H9 (cell line): ENCODE measurements at regions not wholly inside any gene's neighbourhood (a gene's known extent, or its start where the extent isn't known, plus 50 kb on each side); places are given as distances from the start of the nearest gene placed in this dataset.
"Not testable (repeated sequence)": the region's sequence is repeated elsewhere in the genome, so short reads cannot be mapped to it uniquely, and the experiment has no call there.

ENCODE experiments used
- DNase-seq: peaks from one replicate; pipeline ENCODE4 v3.0.0-alpha.2; 2017
- H2AFZ ChIP-seq: one replicate; pipeline ENCODE4 v1.6.1; 2013; ENCODE audit warnings: mild to moderate bottlenecking, low read length, control low read depth, moderate library complexity
- H2AK5ac ChIP-seq: 2 replicates; pipeline ENCODE4 v1.6.1; 2013; ENCODE audit warnings: low read length, control low read depth, mixed read lengths; ENCODE audit not compliant: insufficient read length
- H2BK120ac ChIP-seq: one replicate; pipeline ENCODE4 v1.6.1; 2013; ENCODE audit warnings: low read depth, mild to moderate bottlenecking, low read length, control low read depth, inconsistent platforms; ENCODE audit not compliant: poor library complexity, severe bottlenecking
- H2BK12ac ChIP-seq: 2 replicates; pipeline ENCODE4 v1.6.1; 2013; ENCODE audit warnings: low read length, control low read depth, mixed read lengths, low read depth; ENCODE audit not compliant: insufficient read length
- H2BK15ac ChIP-seq: 2 replicates; pipeline ENCODE4 v1.6.1; 2013; ENCODE audit warnings: low read depth, low read length, control low read depth
- H2BK20ac ChIP-seq: one replicate; pipeline ENCODE4 v1.6.1; 2013; ENCODE audit warnings: low read depth, mild to moderate bottlenecking, low read length, control low read depth, inconsistent platforms; ENCODE audit not compliant: poor library complexity, severe bottlenecking
- H2BK5ac ChIP-seq: 2 replicates; pipeline ENCODE4 v1.6.1; 2013; ENCODE audit warnings: low read length, control low read depth, mixed read lengths; ENCODE audit not compliant: insufficient read length
- H3K14ac ChIP-seq: 2 replicates; pipeline ENCODE4 v1.6.1; 2013; ENCODE audit warnings: low read length, control low read depth; ENCODE audit not compliant: insufficient read depth
- H3K18ac ChIP-seq: 2 replicates; pipeline ENCODE4 v1.6.1; 2013; ENCODE audit warnings: low read depth, mild to moderate bottlenecking, mixed read lengths, low read length, control low read depth; ENCODE audit not compliant: insufficient read length
- H3K23ac ChIP-seq: 2 replicates; pipeline ENCODE4 v1.6.1; 2013; ENCODE audit warnings: low read length, control low read depth, mixed read lengths, low read depth; ENCODE audit not compliant: insufficient read length
- H3K23me2 ChIP-seq: 2 replicates; pipeline ENCODE4 v1.6.1; 2013; ENCODE audit warnings: low read depth, mild to moderate bottlenecking, mixed read lengths, low read length, control low read depth; ENCODE audit not compliant: insufficient read length, poor library complexity, severe bottlenecking
- H3K27ac ChIP-seq: 2 replicates; pipeline ENCODE4 v1.5.1; 2013; ENCODE audit warnings: low read length, control low read depth, mixed read lengths, low read depth; ENCODE audit not compliant: insufficient read length
- H3K27me3 ChIP-seq: 2 replicates; pipeline ENCODE4 v1.6.1; 2013; ENCODE audit warnings: low read length, control low read depth, inconsistent platforms; ENCODE audit not compliant: insufficient read depth
- H3K4ac ChIP-seq: 2 replicates; pipeline ENCODE4 v1.6.1; 2013; ENCODE audit warnings: low read depth, mild to moderate bottlenecking, control low read depth, inconsistent platforms, low read length, moderate library complexity
- H3K4me1 ChIP-seq: 2 replicates; pipeline ENCODE4 v1.6.1; 2013; ENCODE audit warnings: low read length, control low read depth, inconsistent platforms; ENCODE audit not compliant: insufficient read depth
- H3K4me2 ChIP-seq: 2 replicates; pipeline ENCODE4 v1.6.1; 2013; ENCODE audit warnings: low read length, control low read depth, mixed read lengths; ENCODE audit not compliant: insufficient read length, insufficient read depth
- H3K56ac ChIP-seq: 2 replicates; pipeline ENCODE4 v1.6.1; 2013; ENCODE audit warnings: low read depth, mild to moderate bottlenecking, mixed read lengths, low read length, control low read depth; ENCODE audit not compliant: insufficient read length
- H3K79me1 ChIP-seq: 2 replicates; pipeline ENCODE4 v1.6.1; 2013; ENCODE audit warnings: low read depth, mild to moderate bottlenecking, moderate library complexity, low read length, control low read depth, inconsistent platforms; ENCODE audit not compliant: insufficient read depth, poor library complexity, severe bottlenecking
- H3K79me2 ChIP-seq: 2 replicates; pipeline ENCODE4 v1.6.1; 2013; ENCODE audit warnings: low read length, control low read depth, inconsistent platforms; ENCODE audit not compliant: insufficient read depth
- H3K9ac ChIP-seq: 2 replicates; pipeline ENCODE4 v1.6.1; 2013; ENCODE audit warnings: low read length, control low read depth, mixed read lengths; ENCODE audit not compliant: insufficient read length; ENCODE audit errors: extremely low read depth
- H3K9me3 ChIP-seq: one replicate; pipeline ENCODE4 v1.6.1; 2013; ENCODE audit warnings: low read depth, low read length, inconsistent platforms; ENCODE audit not compliant: control insufficient read depth
- H3T11ph ChIP-seq: one replicate; pipeline ENCODE4 v1.6.1; 2013; ENCODE audit warnings: mild to moderate bottlenecking, low read length, control low read depth, inconsistent platforms
- H4K20me1 ChIP-seq: one replicate; pipeline ENCODE4 v1.6.1; 2013; ENCODE audit not compliant: control insufficient read depth, insufficient read length, insufficient read depth
- H4K5ac ChIP-seq: 2 replicates; pipeline ENCODE4 v1.6.1; 2013; ENCODE audit warnings: low read depth, mild to moderate bottlenecking, mixed read lengths, low read length, control low read depth; ENCODE audit not compliant: insufficient read length
- H4K8ac ChIP-seq: replicated peaks from 2 replicates; pipeline ENCODE4 v1.6.1; 2013; ENCODE audit warnings: low read length, control low read depth, mixed read lengths, low read depth; ENCODE audit not compliant: insufficient read length
- H4K91ac ChIP-seq: 2 replicates; pipeline ENCODE4 v1.6.1; 2013; ENCODE audit warnings: low read depth, mild to moderate bottlenecking, moderate library complexity, mixed read lengths, low read length, control low read depth; ENCODE audit not compliant: insufficient read length
- H3K27ac Mint-ChIP-seq, 3 experiments: 2 replicates in 2 of 3; 3 replicates in 1 of 3; pipeline ENCODE4 v1.8.0; 2020 to 2021; ENCODE audit warnings: mixed read lengths in 3 of 3, mild to moderate bottlenecking in 1 of 3, moderate library complexity in 1 of 3
- H3K27me3 Mint-ChIP-seq: 2 replicates; pipeline ENCODE4 v1.8.0; 2021; ENCODE audit warnings: low read depth, mild to moderate bottlenecking, moderate library complexity, mixed read lengths
- H3K36me3 Mint-ChIP-seq, 3 experiments: 2 replicates in 2 of 3; 3 replicates in 1 of 3; pipeline ENCODE4 v1.8.0; 2020 to 2021; ENCODE audit warnings: low read depth in 3 of 3, mixed read lengths in 3 of 3; ENCODE audit not compliant: insufficient read depth in 1 of 3
- H3K4me1 Mint-ChIP-seq, 2 experiments: 2 replicates each; pipeline ENCODE4 v1.8.0; 2020; ENCODE audit warnings: mixed read lengths in 2 of 2
- H3K4me3 Mint-ChIP-seq, 2 experiments: 2 replicates in 1 of 2; 3 replicates in 1 of 2; pipeline ENCODE4 v1.8.0; 2020 to 2021; ENCODE audit warnings: mild to moderate bottlenecking in 2 of 2, mixed read lengths in 2 of 2, moderate library complexity in 1 of 2
- H3K9me3 Mint-ChIP-seq, 2 experiments: 2 replicates in 1 of 2; 3 replicates in 1 of 2; pipeline ENCODE4 v1.8.0; 2020; ENCODE audit warnings: mild to moderate bottlenecking in 2 of 2, mixed read lengths in 2 of 2, moderate library complexity in 1 of 2
- WGBS: extraction: QIAGEN DNeasy Blood & Tissue Kit; methylation state at CpG from one replicate; pipeline ENCODE4 v1.1.7; 2013; ENCODE audit warnings: missing lambda C conversion rate, low lambda C conversion rate, mixed read lengths; ENCODE audit not compliant: insufficient read length; ENCODE audit errors: extremely low coverage; 5-methylcytosine and 5-hydroxymethylcytosine counted together

GRCh38 chr21:10415456-10415855 is 105.9 kb upstream of the TPTE start:
- not testable (repeated sequence) for H3T11ph ChIP-seq, H3K4ac ChIP-seq, H3K4me2 ChIP-seq, H3K18ac ChIP-seq, DNase-seq, H3K27ac Mint-ChIP-seq, H3K79me1 ChIP-seq, H3K36me3 Mint-ChIP-seq, H2BK12ac ChIP-seq, H3K4me3 Mint-ChIP-seq, H2AK5ac ChIP-seq, H2BK120ac ChIP-seq, H2AFZ ChIP-seq, H3K79me2 ChIP-seq, H3K9ac ChIP-seq, H4K5ac ChIP-seq, H4K8ac ChIP-seq, H2BK15ac ChIP-seq, H2BK5ac ChIP-seq, H3K27me3 ChIP-seq, H3K27ac ChIP-seq, H4K91ac ChIP-seq, H3K9me3 Mint-ChIP-seq, H3K27me3 Mint-ChIP-seq, H2BK20ac ChIP-seq, H3K56ac ChIP-seq, H4K20me1 ChIP-seq, H3K14ac ChIP-seq, H3K4me1 ChIP-seq, H3K23ac ChIP-seq, H3K4me1 Mint-ChIP-seq, H3K23me2 ChIP-seq
- WGBS = no CpG with 5 or more reads among the region's 7 CpGs
- H3K9me3 ChIP-seq = peaks cover 89% of the 10 kb centered on the region

DNA sequence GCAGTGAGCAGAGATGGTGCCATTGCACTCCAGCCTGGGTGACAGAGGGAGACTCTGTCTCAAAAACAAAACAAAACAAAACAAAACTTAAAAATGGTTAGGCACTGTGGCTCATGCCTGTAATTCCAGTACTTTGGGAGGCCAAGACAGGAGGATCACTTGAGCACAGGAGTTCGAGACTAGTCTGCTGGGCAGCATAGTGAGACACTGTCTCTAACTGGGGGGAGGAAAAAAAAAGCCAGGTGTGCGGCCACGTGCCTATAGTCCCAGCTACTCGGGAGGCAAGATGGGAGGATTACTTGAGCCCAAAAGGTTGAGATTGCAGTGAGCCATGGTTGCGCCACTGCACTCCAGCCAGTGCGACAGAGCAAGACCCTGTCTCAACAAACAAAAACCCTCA is 105.5 kb upstream of the TPTE start:
- H3K27ac ChIP-seq, H3K27ac Mint-ChIP-seq, H2BK12ac ChIP-seq, H4K20me1 ChIP-seq, H3K23ac ChIP-seq, H3K27me3 Mint-ChIP-seq, DNase-seq, H3K4me3 Mint-ChIP-seq, H3T11ph ChIP-seq, H3K9ac ChIP-seq, H3K18ac ChIP-seq, H3K4me1 ChIP-seq, H3K56ac ChIP-seq, H2AK5ac ChIP-seq, H3K23me2 ChIP-seq, H4K8ac ChIP-seq, H3K9me3 Mint-ChIP-seq, H2BK5ac ChIP-seq, H2BK20ac ChIP-seq, H3K4me1 Mint-ChIP-seq, H3K27me3 ChIP-seq, H4K91ac ChIP-seq, H2BK15ac ChIP-seq, H3K36me3 Mint-ChIP-seq, H3K79me1 ChIP-seq, H2AFZ ChIP-seq, H3K79me2 ChIP-seq, H3K14ac ChIP-seq, H3K4me2 ChIP-seq, H4K5ac ChIP-seq, H2BK120ac ChIP-seq, H3K4ac ChIP-seq: not testable (repeated sequence)
- H3K9me3 ChIP-seq = peaks cover 89% of the 10 kb centered on the region
- WGBS = no CpG with 5 or more reads among the region's 6 CpGs
